A673 (cell line): ENCODE measurements at regions not wholly inside any gene's neighbourhood (a gene's known extent, or its start where the extent isn't known, plus 50 kb on each side); places are given as distances from the start of the nearest gene placed in this dataset.
"Not testable (repeated sequence)": the region's sequence is repeated elsewhere in the genome, so short reads cannot be mapped to it uniquely, and the experiment has no call there.

ENCODE experiments used
- BruUV-seq: library from RNA; stranded (reverse); fragments of 400-500 nt; replicated peaks from 2 replicates; lab custom pipeline; 2021; lab: Mats Ljungman, UMichigan
- CTCF ChIA-PET: fragments of 300-600 bp; sonication (Branson Sonifier 250); formaldehyde crosslinking; loops from one replicate; lab custom pipeline; 2022; ENCODE audit warnings: antibody characterized with exemption; lab: Charles Lee
- POLR2A ChIA-PET: fragments of 300-600 bp; sonication (Branson Sonifier 250); formaldehyde crosslinking; loops from one replicate; lab custom pipeline; 2022; ENCODE audit warnings: antibody characterized with exemption; ENCODE audit not compliant: low non-redundant PET; lab: Charles Lee
- DNase-seq: peaks from one replicate; pipeline ENCODE4 v3.0.0-alpha.2; 2015; ENCODE audit warnings: low spot score
- H3K27ac ChIP-seq: fragments of 200-600 bp; sonication (generic); 2 replicates; pipeline ENCODE4 v1.5.1; 2016; ENCODE audit warnings: mixed run types, low read depth, mild to moderate bottlenecking, mixed read lengths, antibody characterized with exemption, low read length; ENCODE audit not compliant: poor library complexity, severe bottlenecking
- H3K27me3 ChIP-seq: fragments of 200-600 bp; sonication (generic); replicated peaks from 2 replicates; pipeline ENCODE4 v1.6.1; 2017; ENCODE audit warnings: mixed run types, low read depth, mild to moderate bottlenecking, mixed read lengths, antibody characterized with exemption, low read length; ENCODE audit not compliant: insufficient read depth, poor library complexity
- H3K36me3 ChIP-seq: fragments of 200-600 bp; sonication (generic); 2 replicates; pipeline ENCODE4 v1.6.1; 2016; ENCODE audit warnings: mixed run types, mild to moderate bottlenecking, mixed read lengths, antibody characterized with exemption, low read length; ENCODE audit not compliant: insufficient read depth, poor library complexity, severe bottlenecking
- H3K4me1 ChIP-seq: fragments of 200-600 bp; sonication (generic); 2 replicates; pipeline ENCODE4 v1.6.1; 2017; ENCODE audit warnings: mixed run types, mild to moderate bottlenecking, mixed read lengths, antibody characterized with exemption, low read length; ENCODE audit not compliant: insufficient read depth, poor library complexity, severe bottlenecking
- H3K4me3 ChIP-seq: fragments of 200-600 bp; sonication (generic); 2 replicates; pipeline ENCODE4 v1.5.1; 2016; ENCODE audit warnings: low read depth, mixed run types, mild to moderate bottlenecking, mixed read lengths, low read length; ENCODE audit not compliant: poor library complexity, severe bottlenecking
- H3K9me3 ChIP-seq: fragments of 200-600 bp; sonication (generic); 2 replicates; pipeline ENCODE4 v1.6.1; 2016; ENCODE audit warnings: mixed run types, low read depth, mild to moderate bottlenecking, mixed read lengths, antibody characterized with exemption, low read length; ENCODE audit not compliant: poor library complexity, severe bottlenecking
- EZH2 ChIP-seq: fragments of 200-600 bp; sonication (generic); IDR thresholded peaks from 2 replicates; pipeline ENCODE4 v1.6.1; 2017; ENCODE audit warnings: borderline replicate concordance, low read depth, mild to moderate bottlenecking, mixed read lengths, antibody characterized with exemption, low read length; ENCODE audit not compliant: poor library complexity, severe bottlenecking
- intact Hi-C: fragments of 100-400 bp; cut with micrococcal nuclease; formaldehyde crosslinking; loops from one replicate; pipeline ENCODE4 v1.10.0; 2022; ENCODE audit not compliant: unreplicated experiment
- TF ChIP-seq, protein P1 (sequence below): fragments of 300-800, 200-600 bp; sonication (generic); conservative IDR thresholded peaks from 2 replicates; pipeline ENCODE4 v1.5.1; 2017; ENCODE audit warnings: low read depth, mild to moderate bottlenecking, antibody characterized with exemption, low read length, moderate library complexity, mixed read lengths

DNA sequence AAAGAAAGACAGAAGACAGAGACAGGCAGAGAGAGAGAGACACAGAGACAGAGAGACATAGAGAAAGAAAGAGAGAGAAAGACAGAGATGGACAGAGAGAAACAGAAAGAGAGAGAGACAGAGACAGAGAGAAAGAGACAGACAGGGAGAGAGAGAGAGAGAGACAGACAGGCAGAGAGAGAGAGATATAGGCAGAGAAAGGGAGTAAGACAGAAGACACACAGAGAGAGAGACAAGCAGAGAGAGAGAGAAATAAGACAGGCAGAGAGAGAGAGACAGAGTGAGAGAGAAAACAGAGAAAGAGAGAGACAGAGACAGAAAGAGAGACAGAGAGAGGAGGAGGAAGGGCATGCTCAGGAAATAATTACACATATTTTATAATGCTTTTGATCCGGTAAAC lies 758.3 kb upstream of the DEFB115 start:
- ChIA-PET POLR2A (no interaction called here), CTCF (no interaction called here)
- Histone ChIP-seq H3K36me3 (no peaks in the 10 kb centered on the region), H3K27me3 (no peaks in the 10 kb centered on the region), H3K4me1 (no peaks in the 10 kb centered on the region), H3K4me3 (no peak overlapping the region), H3K27ac (no peak overlapping the region), H3K9me3 (peaks cover 9% of the 10 kb centered on the region)
- TF ChIP-seq, protein P1, sequence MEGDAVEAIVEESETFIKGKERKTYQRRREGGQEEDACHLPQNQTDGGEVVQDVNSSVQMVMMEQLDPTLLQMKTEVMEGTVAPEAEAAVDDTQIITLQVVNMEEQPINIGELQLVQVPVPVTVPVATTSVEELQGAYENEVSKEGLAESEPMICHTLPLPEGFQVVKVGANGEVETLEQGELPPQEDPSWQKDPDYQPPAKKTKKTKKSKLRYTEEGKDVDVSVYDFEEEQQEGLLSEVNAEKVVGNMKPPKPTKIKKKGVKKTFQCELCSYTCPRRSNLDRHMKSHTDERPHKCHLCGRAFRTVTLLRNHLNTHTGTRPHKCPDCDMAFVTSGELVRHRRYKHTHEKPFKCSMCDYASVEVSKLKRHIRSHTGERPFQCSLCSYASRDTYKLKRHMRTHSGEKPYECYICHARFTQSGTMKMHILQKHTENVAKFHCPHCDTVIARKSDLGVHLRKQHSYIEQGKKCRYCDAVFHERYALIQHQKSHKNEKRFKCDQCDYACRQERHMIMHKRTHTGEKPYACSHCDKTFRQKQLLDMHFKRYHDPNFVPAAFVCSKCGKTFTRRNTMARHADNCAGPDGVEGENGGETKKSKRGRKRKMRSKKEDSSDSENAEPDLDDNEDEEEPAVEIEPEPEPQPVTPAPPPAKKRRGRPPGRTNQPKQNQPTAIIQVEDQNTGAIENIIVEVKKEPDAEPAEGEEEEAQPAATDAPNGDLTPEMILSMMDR, result no peak
- TF ChIP-seq EZH2, result no peak
- intact Hi-C loops, result no loop called here
- BruUV-seq, result no TSS peak
- no peak for DNase-seq

DNA sequence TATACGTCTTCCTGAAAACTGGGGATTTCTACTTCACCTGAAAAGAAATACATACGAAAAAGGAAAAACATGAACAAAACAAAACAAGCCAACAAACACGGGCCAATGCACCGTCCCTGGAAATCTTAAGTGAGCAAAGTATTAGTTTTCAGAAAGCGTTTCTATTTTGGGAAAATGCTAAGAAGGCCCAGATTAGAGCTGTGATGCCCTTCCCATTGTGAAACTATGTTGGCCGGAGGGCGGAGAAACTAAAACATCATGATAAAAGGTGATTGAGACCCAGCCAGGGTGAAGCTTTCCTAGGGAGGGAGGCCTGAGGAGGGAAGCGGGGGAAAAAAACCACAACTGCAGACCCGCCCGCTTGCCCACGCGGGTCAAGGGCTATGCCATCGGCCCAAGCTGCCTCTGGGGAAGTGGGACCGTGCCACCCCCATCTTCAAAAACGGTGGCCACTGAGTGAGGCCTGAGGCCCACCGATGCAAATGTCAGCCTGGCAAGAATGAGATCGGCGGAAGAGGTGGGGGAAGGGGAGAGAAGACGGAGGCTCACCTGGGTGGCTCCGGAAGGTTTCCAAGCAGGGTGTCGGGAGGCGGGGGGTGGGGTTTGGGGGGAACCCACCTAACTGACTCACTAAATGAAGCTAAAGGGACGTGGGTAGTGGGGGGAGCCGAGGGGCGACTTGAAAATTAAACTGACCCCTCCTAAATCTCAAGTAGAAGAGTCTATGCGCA lies 757.6 kb upstream of the DEFB115 start:
- H3K4me1 ChIP-seq, intact Hi-C loops, H3K9me3 ChIP-seq, H3K36me3 ChIP-seq, H3K27me3 ChIP-seq, H3K4me3 ChIP-seq, H3K27ac ChIP-seq, DNase-seq, CTCF ChIA-PET, POLR2A ChIA-PET, BruUV-seq: not testable (repeated sequence)

- H3K4me3 ChIP-seq, intact Hi-C loops, BruUV-seq, DNase-seq, H3K27me3 ChIP-seq, H3K36me3 ChIP-seq, H3K27ac ChIP-seq, H3K4me1 ChIP-seq, CTCF ChIA-PET, H3K9me3 ChIP-seq, POLR2A ChIA-PET: not testable (repeated sequence)
These were observed 757.0 kb upstream of the DEFB115 start for GRCh38 chr20:30500447-30500820.

DNA sequence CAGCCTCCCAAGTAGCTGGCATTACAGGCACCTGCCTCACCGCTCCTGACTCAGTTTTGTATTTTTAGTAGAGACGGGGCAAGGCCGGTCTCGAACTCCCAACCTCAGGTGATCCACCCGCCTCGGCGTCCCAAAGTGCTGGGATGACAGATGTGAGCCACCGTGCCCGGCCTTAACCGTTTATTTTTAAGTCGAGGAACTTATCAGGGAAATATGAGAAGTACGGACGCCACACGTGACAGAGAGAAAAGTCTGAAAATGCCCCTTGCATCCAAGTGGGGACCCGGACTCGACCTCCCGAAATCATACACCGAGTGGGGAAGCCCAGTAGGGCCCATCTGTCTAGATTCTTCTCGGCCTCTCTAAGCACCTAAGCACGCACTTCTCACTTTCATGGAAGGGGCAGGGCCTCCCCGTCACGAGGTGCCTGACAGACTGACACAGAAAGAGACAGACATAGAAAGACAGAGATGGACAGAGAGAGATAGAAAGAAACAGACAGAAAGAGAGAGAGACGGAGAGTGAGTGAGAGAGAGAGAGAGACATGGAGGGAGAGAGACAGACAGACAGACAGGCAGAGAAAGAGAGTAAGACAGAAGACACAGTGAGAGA lies 756.5 kb upstream of the DEFB115 start:
- H3K27me3 ChIP-seq, result no peaks in the 10 kb centered on the region
- no peaks in the 10 kb centered on the region for H3K4me1 ChIP-seq
- H3K4me3 ChIP-seq, result no peak overlapping the region
- no peak for DNase-seq
- BruUV-seq, result no TSS peak
- no peaks in the 10 kb centered on the region for H3K36me3 ChIP-seq
- intact Hi-C loops, result no loop called here
- no peak for TF ChIP-seq EZH2
- TF ChIP-seq, protein P1, result no peak
- peaks cover 9% of the 10 kb centered on the region for H3K9me3 ChIP-seq
- CTCF ChIA-PET, result no interaction called here
- POLR2A ChIA-PET, result no interaction called here
- no peak overlapping the region for H3K27ac ChIP-seq
